ENCODE measurements at regions not wholly inside any gene's neighbourhood (a gene's known extent, or its start where the extent isn't known, plus 50 kb on each side); places are given as distances from the start of the nearest gene placed in this dataset.

- TF ChIP-seq ZSCAN4 (tag by site-specific recombination; IDR thresholded peaks at IDR 0.05): no peak
- TF ChIP-seq YY2 (tag by site-specific recombination; IDR thresholded peaks at IDR 0.05): no peak
- no peak for TF ChIP-seq HOXA7 (CRISPR knock-in tag; IDR thresholded peaks at IDR 0.05; ENCODE audit: borderline replicate concordance)
Observed at GRCh38 chr2:145846982-145847381, 1327.1 kb upstream of the ZEB2 start (continued).

DNA sequence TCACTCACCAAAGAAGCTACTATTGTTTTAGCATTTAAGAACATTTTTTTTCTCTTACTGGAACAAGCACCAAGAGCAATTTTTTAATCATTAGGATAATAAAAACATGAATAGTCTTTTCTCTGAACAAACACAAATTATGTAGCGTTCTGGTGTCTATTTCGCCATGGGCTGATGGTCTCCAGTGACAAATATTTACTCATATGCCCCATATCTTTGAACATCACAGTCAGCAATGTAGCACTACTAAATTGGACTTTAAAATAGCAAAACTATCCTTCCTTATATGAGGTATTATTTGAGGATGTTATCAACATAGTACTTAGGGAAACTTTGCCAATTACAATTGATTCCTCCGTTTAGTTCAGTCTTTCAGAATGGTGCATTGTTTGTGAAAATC lies 1326.0 kb upstream of the ZEB2 start:
- Histone ChIP-seq H3K4me3 (ENCODE audit: low read depth, low read length) (no peak overlapping the region), H3K9me3 (ENCODE audit: control insufficient read depth, insufficient read depth, low read depth, low read length) (no peaks in the 10 kb centered on the region), H3K27ac (ENCODE audit: extremely low read depth, low read depth, low read length) (no peak overlapping the region), H3K4me1 (ENCODE audit: control insufficient read depth, insufficient read depth, low read length) (no peaks in the 10 kb centered on the region), H3K36me3 (ENCODE audit: control insufficient read depth in 2 of 2, insufficient read depth in 1 of 2, low read length in 2 of 2) (no peaks in the 10 kb centered on the region)
- ChIA-PET POLR2A (no interaction called here), CTCF (interaction anchor here (0.6 kb wide), 1 partner anchor 106 kb away, joined by 3 read pairs; no protein-coding TSS in a partner anchor)
- TF ChIP-seq ZNF223 (tag by site-specific recombination; IDR thresholded peaks at IDR 0.05): no peak
- no peak for TF ChIP-seq BCL11A (tag by site-specific recombination; IDR thresholded peaks at IDR 0.05; ENCODE audit: low read depth)
- TF ChIP-seq ZNF426 (tag by site-specific recombination; IDR thresholded peaks at IDR 0.05): no peak
- TF ChIP-seq AEBP2 (tag by site-specific recombination; IDR thresholded peaks at IDR 0.05; ENCODE audit: borderline replicate concordance): no peak
- TF ChIP-seq ZNF133 (tag by site-specific recombination; IDR thresholded peaks at IDR 0.05): no peak
- TF ChIP-seq ZSCAN18 (tag by site-specific recombination; IDR thresholded peaks at IDR 0.05): no peak
- TF ChIP-seq ZNF423 (tag by site-specific recombination; IDR thresholded peaks at IDR 0.05): no peak
- TF ChIP-seq, protein P1, sequence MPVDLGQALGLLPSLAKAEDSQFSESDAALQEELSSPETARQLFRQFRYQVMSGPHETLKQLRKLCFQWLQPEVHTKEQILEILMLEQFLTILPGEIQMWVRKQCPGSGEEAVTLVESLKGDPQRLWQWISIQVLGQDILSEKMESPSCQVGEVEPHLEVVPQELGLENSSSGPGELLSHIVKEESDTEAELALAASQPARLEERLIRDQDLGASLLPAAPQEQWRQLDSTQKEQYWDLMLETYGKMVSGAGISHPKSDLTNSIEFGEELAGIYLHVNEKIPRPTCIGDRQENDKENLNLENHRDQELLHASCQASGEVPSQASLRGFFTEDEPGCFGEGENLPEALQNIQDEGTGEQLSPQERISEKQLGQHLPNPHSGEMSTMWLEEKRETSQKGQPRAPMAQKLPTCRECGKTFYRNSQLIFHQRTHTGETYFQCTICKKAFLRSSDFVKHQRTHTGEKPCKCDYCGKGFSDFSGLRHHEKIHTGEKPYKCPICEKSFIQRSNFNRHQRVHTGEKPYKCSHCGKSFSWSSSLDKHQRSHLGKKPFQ (tag by site-specific recombination; IDR thresholded peaks at IDR 0.05): no peak
- TF ChIP-seq, protein P2, sequence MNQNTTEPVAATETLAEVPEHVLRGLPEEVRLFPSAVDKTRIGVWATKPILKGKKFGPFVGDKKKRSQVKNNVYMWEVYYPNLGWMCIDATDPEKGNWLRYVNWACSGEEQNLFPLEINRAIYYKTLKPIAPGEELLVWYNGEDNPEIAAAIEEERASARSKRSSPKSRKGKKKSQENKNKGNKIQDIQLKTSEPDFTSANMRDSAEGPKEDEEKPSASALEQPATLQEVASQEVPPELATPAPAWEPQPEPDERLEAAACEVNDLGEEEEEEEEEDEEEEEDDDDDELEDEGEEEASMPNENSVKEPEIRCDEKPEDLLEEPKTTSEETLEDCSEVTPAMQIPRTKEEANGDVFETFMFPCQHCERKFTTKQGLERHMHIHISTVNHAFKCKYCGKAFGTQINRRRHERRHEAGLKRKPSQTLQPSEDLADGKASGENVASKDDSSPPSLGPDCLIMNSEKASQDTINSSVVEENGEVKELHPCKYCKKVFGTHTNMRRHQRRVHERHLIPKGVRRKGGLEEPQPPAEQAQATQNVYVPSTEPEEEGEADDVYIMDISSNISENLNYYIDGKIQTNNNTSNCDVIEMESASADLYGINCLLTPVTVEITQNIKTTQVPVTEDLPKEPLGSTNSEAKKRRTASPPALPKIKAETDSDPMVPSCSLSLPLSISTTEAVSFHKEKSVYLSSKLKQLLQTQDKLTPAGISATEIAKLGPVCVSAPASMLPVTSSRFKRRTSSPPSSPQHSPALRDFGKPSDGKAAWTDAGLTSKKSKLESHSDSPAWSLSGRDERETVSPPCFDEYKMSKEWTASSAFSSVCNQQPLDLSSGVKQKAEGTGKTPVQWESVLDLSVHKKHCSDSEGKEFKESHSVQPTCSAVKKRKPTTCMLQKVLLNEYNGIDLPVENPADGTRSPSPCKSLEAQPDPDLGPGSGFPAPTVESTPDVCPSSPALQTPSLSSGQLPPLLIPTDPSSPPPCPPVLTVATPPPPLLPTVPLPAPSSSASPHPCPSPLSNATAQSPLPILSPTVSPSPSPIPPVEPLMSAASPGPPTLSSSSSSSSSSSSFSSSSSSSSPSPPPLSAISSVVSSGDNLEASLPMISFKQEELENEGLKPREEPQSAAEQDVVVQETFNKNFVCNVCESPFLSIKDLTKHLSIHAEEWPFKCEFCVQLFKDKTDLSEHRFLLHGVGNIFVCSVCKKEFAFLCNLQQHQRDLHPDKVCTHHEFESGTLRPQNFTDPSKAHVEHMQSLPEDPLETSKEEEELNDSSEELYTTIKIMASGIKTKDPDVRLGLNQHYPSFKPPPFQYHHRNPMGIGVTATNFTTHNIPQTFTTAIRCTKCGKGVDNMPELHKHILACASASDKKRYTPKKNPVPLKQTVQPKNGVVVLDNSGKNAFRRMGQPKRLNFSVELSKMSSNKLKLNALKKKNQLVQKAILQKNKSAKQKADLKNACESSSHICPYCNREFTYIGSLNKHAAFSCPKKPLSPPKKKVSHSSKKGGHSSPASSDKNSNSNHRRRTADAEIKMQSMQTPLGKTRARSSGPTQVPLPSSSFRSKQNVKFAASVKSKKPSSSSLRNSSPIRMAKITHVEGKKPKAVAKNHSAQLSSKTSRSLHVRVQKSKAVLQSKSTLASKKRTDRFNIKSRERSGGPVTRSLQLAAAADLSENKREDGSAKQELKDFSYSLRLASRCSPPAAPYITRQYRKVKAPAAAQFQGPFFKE (tag by site-specific recombination; IDR thresholded peaks at IDR 0.05; ENCODE audit: borderline replicate concordance): no peak
- TF ChIP-seq ZFP69B (tag by site-specific recombination; IDR thresholded peaks at IDR 0.05): no peak
- TF ChIP-seq ZNF629 (tag by site-specific recombination; IDR thresholded peaks at IDR 0.05): no peak
- no peak for TF ChIP-seq ZNF140 (tag by site-specific recombination; IDR thresholded peaks at IDR 0.05)
- TF ChIP-seq, protein P3, sequence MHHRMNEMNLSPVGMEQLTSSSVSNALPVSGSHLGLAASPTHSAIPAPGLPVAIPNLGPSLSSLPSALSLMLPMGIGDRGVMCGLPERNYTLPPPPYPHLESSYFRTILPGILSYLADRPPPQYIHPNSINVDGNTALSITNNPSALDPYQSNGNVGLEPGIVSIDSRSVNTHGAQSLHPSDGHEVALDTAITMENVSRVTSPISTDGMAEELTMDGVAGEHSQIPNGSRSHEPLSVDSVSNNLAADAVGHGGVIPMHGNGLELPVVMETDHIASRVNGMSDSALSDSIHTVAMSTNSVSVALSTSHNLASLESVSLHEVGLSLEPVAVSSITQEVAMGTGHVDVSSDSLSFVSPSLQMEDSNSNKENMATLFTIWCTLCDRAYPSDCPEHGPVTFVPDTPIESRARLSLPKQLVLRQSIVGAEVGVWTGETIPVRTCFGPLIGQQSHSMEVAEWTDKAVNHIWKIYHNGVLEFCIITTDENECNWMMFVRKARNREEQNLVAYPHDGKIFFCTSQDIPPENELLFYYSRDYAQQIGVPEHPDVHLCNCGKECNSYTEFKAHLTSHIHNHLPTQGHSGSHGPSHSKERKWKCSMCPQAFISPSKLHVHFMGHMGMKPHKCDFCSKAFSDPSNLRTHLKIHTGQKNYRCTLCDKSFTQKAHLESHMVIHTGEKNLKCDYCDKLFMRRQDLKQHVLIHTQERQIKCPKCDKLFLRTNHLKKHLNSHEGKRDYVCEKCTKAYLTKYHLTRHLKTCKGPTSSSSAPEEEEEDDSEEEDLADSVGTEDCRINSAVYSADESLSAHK (tag by site-specific recombination; IDR thresholded peaks at IDR 0.05): no peak

Data from HEK293 (cell line).